ENCODE measurements at regions not wholly inside any gene's neighbourhood (a gene's known extent, or its start where the extent isn't known, plus 50 kb on each side); places are given as distances from the start of the nearest gene placed in this dataset.

DNA sequence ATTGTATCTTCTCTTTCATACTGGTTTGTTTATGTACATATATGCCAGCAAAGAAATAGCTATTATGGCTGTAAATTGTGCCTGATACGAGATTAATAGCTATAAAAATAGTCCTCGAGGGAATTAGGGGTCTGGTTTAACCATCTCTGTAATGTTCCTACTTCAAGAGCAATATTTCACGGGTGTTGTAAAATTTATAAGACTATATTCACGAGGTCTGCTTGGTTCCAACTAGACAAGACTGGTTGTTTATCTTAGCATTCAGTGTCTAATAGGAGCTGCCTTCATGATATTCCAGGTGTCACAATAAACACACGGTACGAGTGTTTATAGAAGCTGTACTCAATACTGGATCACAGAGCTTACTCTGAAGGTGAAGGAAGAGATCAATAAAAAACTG lies 389.9 kb downstream of the SIPA1L2 start:
- no peak for TF ChIP-seq TOX (CRISPR knock-in tag; IDR thresholded peaks at IDR 0.05; ENCODE audit: borderline replicate concordance)
- TF ChIP-seq ZNF70 (CRISPR knock-in tag; IDR thresholded peaks at IDR 0.05) = no peak
- no peak for TF ChIP-seq CREB5 (CRISPR knock-in tag; IDR thresholded peaks at IDR 0.05; ENCODE audit: low read depth)
